ENCODE measurements at regions not wholly inside any gene's neighbourhood (a gene's known extent, or its start where the extent isn't known, plus 50 kb on each side); places are given as distances from the start of the nearest gene placed in this dataset.

GRCh38 chr18:10035281-10035991 lies 121.6 kb downstream of the VAPA start:
- no peak overlapping the region for H3K4me2 ChIP-seq (ENCODE audit: low read length)
- H3K4ac ChIP-seq (ENCODE audit: low read depth, low read length), result no peak overlapping the region
- no peak overlapping the region for H3K23ac ChIP-seq (ENCODE audit: low read length)
- no peaks in the 10 kb centered on the region for H3K79me1 ChIP-seq (ENCODE audit: low read length)
- H3K36me3 ChIP-seq (ENCODE audit: control insufficient read depth, insufficient read depth, low read length), result no peaks in the 10 kb centered on the region
- no peak overlapping the region for H3K27ac ChIP-seq (ENCODE audit: low read depth, low read length)
- H3K4me1 ChIP-seq (ENCODE audit: control insufficient read depth, low read depth, low read length), result no peaks in the 10 kb centered on the region
- no peak overlapping the region for H2BK15ac ChIP-seq (replicated peaks; ENCODE audit: low read depth)
- H4K8ac ChIP-seq (ENCODE audit: low read depth, low read length), result no peak overlapping the region
- H2BK5ac ChIP-seq (ENCODE audit: low read length), result no peak overlapping the region
- no CpG with 5 or more reads among the region's 13 CpGs for WGBS (ENCODE audit: extremely low coverage, insufficient coverage, low lambda C conversion rate)
- H3K56ac ChIP-seq (ENCODE audit: low read length), result no peak overlapping the region
- no peak overlapping the region for H4K5ac ChIP-seq (ENCODE audit: low read length)
- H2AK5ac ChIP-seq (ENCODE audit: low read length), result no peak overlapping the region
- H3K79me2 ChIP-seq (ENCODE audit: control insufficient read depth, insufficient read depth, low read length), result no peaks in the 10 kb centered on the region
- H3K27me3 ChIP-seq (ENCODE audit: insufficient read depth, low read length, poor library complexity), result no peaks in the 10 kb centered on the region
- no peak overlapping the region for H2BK120ac ChIP-seq (ENCODE audit: low read depth, low read length)
- no peak for DNase-seq
- no peak overlapping the region for H3K4me3 ChIP-seq (ENCODE audit: low read length)
- no peak overlapping the region for H3K18ac ChIP-seq (ENCODE audit: low read length)
- H3K9ac ChIP-seq (ENCODE audit: low read length), result no peak overlapping the region

- Histone ChIP-seq H4K8ac (ENCODE audit: low read depth, low read length) (no peak overlapping the region), H3K56ac (ENCODE audit: low read length) (no peak overlapping the region), H3K36me3 (ENCODE audit: control insufficient read depth, insufficient read depth, low read length) (no peaks in the 10 kb centered on the region), H2BK15ac (replicated peaks; ENCODE audit: low read depth) (no peak overlapping the region), H3K9ac (ENCODE audit: low read length) (no peak overlapping the region), H3K27me3 (ENCODE audit: insufficient read depth, low read length, poor library complexity) (no peaks in the 10 kb centered on the region), H3K79me2 (ENCODE audit: control insufficient read depth, insufficient read depth, low read length) (no peaks in the 10 kb centered on the region), H2BK120ac (ENCODE audit: low read depth, low read length) (no peak overlapping the region), H3K4me1 (ENCODE audit: control insufficient read depth, low read depth, low read length) (no peaks in the 10 kb centered on the region), H4K5ac (ENCODE audit: low read length) (no peak overlapping the region), H3K23ac (ENCODE audit: low read length) (no peak overlapping the region), H3K4me3 (ENCODE audit: low read length) (no peak overlapping the region), H2BK5ac (ENCODE audit: low read length) (no peak overlapping the region), H3K4ac (ENCODE audit: low read depth, low read length) (no peak overlapping the region), H2AK5ac (ENCODE audit: low read length) (no peak overlapping the region), H3K79me1 (ENCODE audit: low read length) (no peaks in the 10 kb centered on the region), H3K27ac (ENCODE audit: low read depth, low read length) (no peak overlapping the region), H3K18ac (ENCODE audit: low read length) (no peak overlapping the region), H3K4me2 (ENCODE audit: low read length) (no peak overlapping the region)
- no peak for DNase-seq
- no CpG with 5 or more reads among the region's 6 CpGs for WGBS (ENCODE audit: extremely low coverage, insufficient coverage, low lambda C conversion rate)
Measured at GRCh38 chr18:10036479-10036878, 122.7 kb downstream of the VAPA start.

- Histone ChIP-seq H3K18ac (ENCODE audit: low read length) (no peak overlapping the region), H3K23ac (ENCODE audit: low read length) (no peak overlapping the region), H3K9ac (ENCODE audit: low read length) (no peak overlapping the region), H2BK5ac (ENCODE audit: low read length) (no peak overlapping the region), H3K27ac (ENCODE audit: low read depth, low read length) (no peak overlapping the region), H3K36me3 (ENCODE audit: control insufficient read depth, insufficient read depth, low read length) (no peaks in the 10 kb centered on the region), H4K8ac (ENCODE audit: low read depth, low read length) (no peak overlapping the region), H3K79me1 (ENCODE audit: low read length) (no peaks in the 10 kb centered on the region), H2AK5ac (ENCODE audit: low read length) (no peak overlapping the region), H3K4me2 (ENCODE audit: low read length) (no peak overlapping the region), H3K4me1 (ENCODE audit: control insufficient read depth, low read depth, low read length) (no peaks in the 10 kb centered on the region), H3K79me2 (ENCODE audit: control insufficient read depth, insufficient read depth, low read length) (no peaks in the 10 kb centered on the region), H4K5ac (ENCODE audit: low read length) (no peak overlapping the region), H3K27me3 (ENCODE audit: insufficient read depth, low read length, poor library complexity) (no peaks in the 10 kb centered on the region), H3K4ac (ENCODE audit: low read depth, low read length) (no peak overlapping the region), H2BK15ac (replicated peaks; ENCODE audit: low read depth) (no peak overlapping the region), H3K4me3 (ENCODE audit: low read length) (no peak overlapping the region), H2BK120ac (ENCODE audit: low read depth, low read length) (no peak overlapping the region), H3K56ac (ENCODE audit: low read length) (no peak overlapping the region)
- DNase-seq, result no peak
- WGBS (ENCODE audit: extremely low coverage, insufficient coverage, low lambda C conversion rate), result no CpG with 5 or more reads among the region's 6 CpGs
Measured at GRCh38 chr18:10037181-10037580, 123.4 kb downstream of the VAPA start.

DNA sequence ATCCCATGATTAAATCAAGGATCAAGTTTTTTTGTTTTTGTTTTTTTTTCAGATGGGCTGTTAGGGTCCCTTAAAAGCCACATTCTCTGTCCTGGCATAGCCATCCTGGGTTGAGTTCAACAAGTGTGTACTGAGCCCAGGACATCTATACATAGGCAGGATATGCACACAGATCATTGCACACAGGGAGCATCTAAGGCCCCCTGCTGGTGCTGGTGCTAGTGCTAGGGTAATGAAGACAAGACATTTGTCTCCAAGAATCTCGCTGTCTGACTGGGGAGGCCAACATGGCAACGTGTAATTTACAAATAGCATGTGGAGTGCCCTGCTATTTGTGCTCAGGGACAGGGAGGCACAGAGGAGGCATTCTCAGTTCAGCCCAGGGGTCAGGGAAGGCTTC lies 124.5 kb downstream of the VAPA start:
- H3K23ac ChIP-seq (ENCODE audit: low read length), result no peak overlapping the region

GRCh38 chr18:10040287-10041011 lies 126.6 kb downstream of the VAPA start:
- Histone ChIP-seq H2AK5ac (ENCODE audit: low read length) (no peak overlapping the region), H2BK5ac (ENCODE audit: low read length) (no peak overlapping the region), H4K8ac (ENCODE audit: low read depth, low read length) (no peak overlapping the region), H3K79me2 (ENCODE audit: control insufficient read depth, insufficient read depth, low read length) (no peaks in the 10 kb centered on the region), H4K5ac (ENCODE audit: low read length) (no peak overlapping the region), H3K23ac (ENCODE audit: low read length) (no peak overlapping the region), H3K9ac (ENCODE audit: low read length) (no peak overlapping the region), H3K36me3 (ENCODE audit: control insufficient read depth, insufficient read depth, low read length) (no peaks in the 10 kb centered on the region), H2BK120ac (ENCODE audit: low read depth, low read length) (no peak overlapping the region), H2BK15ac (replicated peaks; ENCODE audit: low read depth) (no peak overlapping the region), H3K4me1 (ENCODE audit: control insufficient read depth, low read depth, low read length) (no peaks in the 10 kb centered on the region), H3K56ac (ENCODE audit: low read length) (no peak overlapping the region), H3K4me2 (ENCODE audit: low read length) (no peak overlapping the region), H3K27me3 (ENCODE audit: insufficient read depth, low read length, poor library complexity) (no peaks in the 10 kb centered on the region), H3K4me3 (ENCODE audit: low read length) (no peak overlapping the region), H3K4ac (ENCODE audit: low read depth, low read length) (no peak overlapping the region), H3K27ac (ENCODE audit: low read depth, low read length) (no peak overlapping the region), H3K18ac (ENCODE audit: low read length) (no peak overlapping the region), H3K79me1 (ENCODE audit: low read length) (no peaks in the 10 kb centered on the region)
- no CpG with 5 or more reads among the region's 4 CpGs for WGBS (ENCODE audit: extremely low coverage, insufficient coverage, low lambda C conversion rate)
- no peak for DNase-seq

More for the DNA sequence above, 124.5 kb downstream of the VAPA start:
- no peak overlapping the region for H3K4ac ChIP-seq (ENCODE audit: low read depth, low read length)
- no peak overlapping the region for H2AK5ac ChIP-seq (ENCODE audit: low read length)
- H2BK5ac ChIP-seq (ENCODE audit: low read length), result no peak overlapping the region
- H3K79me2 ChIP-seq (ENCODE audit: control insufficient read depth, insufficient read depth, low read length), result no peaks in the 10 kb centered on the region
- DNase-seq, result no peak
- H2BK120ac ChIP-seq (ENCODE audit: low read depth, low read length), result no peak overlapping the region
- H3K27me3 ChIP-seq (ENCODE audit: insufficient read depth, low read length, poor library complexity), result no peaks in the 10 kb centered on the region
- H3K9ac ChIP-seq (ENCODE audit: low read length), result no peak overlapping the region
- H4K8ac ChIP-seq (ENCODE audit: low read depth, low read length), result no peak overlapping the region
- H4K5ac ChIP-seq (ENCODE audit: low read length), result no peak overlapping the region
- H3K4me1 ChIP-seq (ENCODE audit: control insufficient read depth, low read depth, low read length), result no peaks in the 10 kb centered on the region
- no peak overlapping the region for H3K27ac ChIP-seq (ENCODE audit: low read depth, low read length)
- no peaks in the 10 kb centered on the region for H3K79me1 ChIP-seq (ENCODE audit: low read length)
- WGBS (ENCODE audit: extremely low coverage, insufficient coverage, low lambda C conversion rate), result no CpG with 5 or more reads among the region's 2 CpGs
- no peak overlapping the region for H3K56ac ChIP-seq (ENCODE audit: low read length)
- H3K18ac ChIP-seq (ENCODE audit: low read length), result no peak overlapping the region
- no peaks in the 10 kb centered on the region for H3K36me3 ChIP-seq (ENCODE audit: control insufficient read depth, insufficient read depth, low read length)
- no peak overlapping the region for H3K4me3 ChIP-seq (ENCODE audit: low read length)
- no peak overlapping the region for H3K4me2 ChIP-seq (ENCODE audit: low read length)
- H2BK15ac ChIP-seq (replicated peaks; ENCODE audit: low read depth), result no peak overlapping the region

All from mesendoderm (in vitro differentiated cells).